Caco-2 (cell line): ENCODE measurements at regions not wholly inside any gene's neighbourhood (a gene's known extent, or its start where the extent isn't known, plus 50 kb on each side); places are given as distances from the start of the nearest gene placed in this dataset.
A peak's percentile ranks its signal among the peaks of the same experiment; 100 is the strongest.

ENCODE experiments used
- BruUV-seq: library from RNA; stranded (reverse); fragments of 400-500 nt; replicated peaks from 2 replicates; lab custom pipeline; 2021; lab: Mats Ljungman, UMichigan
- CTCF ChIA-PET: fragments of 300-600 bp; sonication (Branson Sonifier 250); formaldehyde crosslinking; loops from one replicate; lab custom pipeline; 2022; ENCODE audit warnings: antibody characterized with exemption; lab: Charles Lee
- POLR2A ChIA-PET: fragments of 300-600 bp; sonication (Branson Sonifier 250); formaldehyde crosslinking; loops from one replicate; lab custom pipeline; 2022; ENCODE audit warnings: antibody characterized with exemption; lab: Charles Lee
- DNase-seq, 2 experiments: peaks; one replicate each; pipeline versions ENCODE4 v3.0.0 to v3.0.0-alpha.2; 2020 to 2022
- H3K27me3 ChIP-seq: replicated peaks from 2 replicates; pipeline ENCODE4 v1.6.0; 2011; ENCODE audit warnings: low read length; ENCODE audit not compliant: control insufficient read depth, insufficient read depth
- H3K36me3 ChIP-seq: 2 replicates; pipeline ENCODE4 v1.5.1; 2011; ENCODE audit warnings: low read length; ENCODE audit not compliant: control insufficient read depth, insufficient read depth
- H3K4me1 ChIP-seq: fragments of 250-450 bp; sonication (Bioruptor Pico); 2 replicates; pipeline ENCODE4 v1.5.1; 2020; ENCODE audit warnings: mild to moderate bottlenecking
- H3K4me3 ChIP-seq: 2 replicates; pipeline ENCODE4 v1.5.1; 2011; ENCODE audit warnings: low read depth, mild to moderate bottlenecking, control low read depth, low read length
- H3K9me3 ChIP-seq: fragments of 250-450 bp; sonication (Bioruptor Pico); 2 replicates; pipeline ENCODE4 v1.5.1; 2020; ENCODE audit warnings: mild to moderate bottlenecking, moderate library complexity
- H3K27ac Mint-ChIP-seq: one replicate; pipeline ENCODE4 v1.8.0; 2022; ENCODE audit warnings: mixed read lengths; ENCODE audit not compliant: unreplicated experiment
- H3K27me3 Mint-ChIP-seq: one replicate; pipeline ENCODE4 v1.8.0; 2022; ENCODE audit warnings: mixed read lengths; ENCODE audit not compliant: insufficient read depth, unreplicated experiment
- H3K36me3 Mint-ChIP-seq: one replicate; pipeline ENCODE4 v1.8.0; 2022; ENCODE audit warnings: mild to moderate bottlenecking, mixed read lengths; ENCODE audit not compliant: insufficient read depth, unreplicated experiment
- H3K4me1 Mint-ChIP-seq: one replicate; pipeline ENCODE4 v1.8.0; 2022; ENCODE audit warnings: low read depth, mixed read lengths; ENCODE audit not compliant: unreplicated experiment
- H3K4me3 Mint-ChIP-seq: one replicate; pipeline ENCODE4 v1.8.0; 2022; ENCODE audit warnings: mild to moderate bottlenecking, moderate library complexity, mixed read lengths; ENCODE audit not compliant: unreplicated experiment
- H3K9me3 Mint-ChIP-seq: one replicate; pipeline ENCODE4 v1.8.0; 2022; ENCODE audit warnings: mixed read lengths; ENCODE audit not compliant: unreplicated experiment
- intact Hi-C: fragments of 100-400 bp; cut with micrococcal nuclease; formaldehyde crosslinking; loops from one replicate; pipeline ENCODE4 v1.10.0; 2022; ENCODE audit not compliant: unreplicated experiment
- TF ChIP-seq, protein P1 (sequence below), 2 experiments: fragments of 200-600 bp in 1 of 2; IDR thresholded peaks; 1 replicate in 1 of 2; 2 replicates in 1 of 2; pipeline versions ENCODE4 v1.5.1 to v1.8.0; 2011 to 2022; ENCODE audit warnings: antibody characterized with exemption in 1 of 2, control low read depth in 1 of 2, inconsistent platforms in 1 of 2, low read depth in 1 of 2, low read length in 1 of 2, mild to moderate bottlenecking in 1 of 2, moderate library complexity in 1 of 2; ENCODE audit not compliant: insufficient read depth in 1 of 2, severe bottlenecking in 1 of 2, unreplicated experiment in 1 of 2

DNA sequence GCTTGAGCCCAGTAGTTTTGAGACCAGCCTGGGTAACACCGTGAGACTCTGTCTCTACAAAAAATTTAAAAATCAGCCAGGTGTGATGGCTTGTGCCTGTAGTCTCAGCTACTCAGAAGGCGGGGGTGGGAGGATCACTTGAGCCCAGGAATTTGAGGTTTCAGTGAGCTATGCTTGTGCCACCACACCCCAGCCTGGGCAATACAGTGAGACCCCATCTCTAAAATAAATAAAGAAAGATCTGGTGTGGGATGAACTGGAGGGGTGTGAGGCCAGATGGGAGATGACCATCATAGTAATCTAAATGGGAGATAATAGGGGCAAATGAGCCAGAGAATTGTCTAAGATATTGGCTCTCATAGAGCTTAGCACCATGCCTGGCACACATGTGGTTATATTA, 60.1 kb upstream of the TRABD2B start:
- CTCF ChIA-PET = no interaction called here
- BruUV-seq = no TSS peak
- H3K27me3 ChIP-seq = no peaks in the 10 kb centered on the region
- H3K9me3 ChIP-seq = no peaks in the 10 kb centered on the region
- Mint-ChIP-seq H3K27ac (no peak overlapping the region), H3K36me3 (no peaks in the 10 kb centered on the region), H3K4me3 (no peak overlapping the region), H3K9me3 (no peaks in the 10 kb centered on the region), H3K27me3 (no peaks in the 10 kb centered on the region), H3K4me1 (peaks cover 37% of the 10 kb centered on the region)
- no peak overlapping the region for H3K4me3 ChIP-seq
- intact Hi-C loops = no loop called here
- TF ChIP-seq, protein P1, sequence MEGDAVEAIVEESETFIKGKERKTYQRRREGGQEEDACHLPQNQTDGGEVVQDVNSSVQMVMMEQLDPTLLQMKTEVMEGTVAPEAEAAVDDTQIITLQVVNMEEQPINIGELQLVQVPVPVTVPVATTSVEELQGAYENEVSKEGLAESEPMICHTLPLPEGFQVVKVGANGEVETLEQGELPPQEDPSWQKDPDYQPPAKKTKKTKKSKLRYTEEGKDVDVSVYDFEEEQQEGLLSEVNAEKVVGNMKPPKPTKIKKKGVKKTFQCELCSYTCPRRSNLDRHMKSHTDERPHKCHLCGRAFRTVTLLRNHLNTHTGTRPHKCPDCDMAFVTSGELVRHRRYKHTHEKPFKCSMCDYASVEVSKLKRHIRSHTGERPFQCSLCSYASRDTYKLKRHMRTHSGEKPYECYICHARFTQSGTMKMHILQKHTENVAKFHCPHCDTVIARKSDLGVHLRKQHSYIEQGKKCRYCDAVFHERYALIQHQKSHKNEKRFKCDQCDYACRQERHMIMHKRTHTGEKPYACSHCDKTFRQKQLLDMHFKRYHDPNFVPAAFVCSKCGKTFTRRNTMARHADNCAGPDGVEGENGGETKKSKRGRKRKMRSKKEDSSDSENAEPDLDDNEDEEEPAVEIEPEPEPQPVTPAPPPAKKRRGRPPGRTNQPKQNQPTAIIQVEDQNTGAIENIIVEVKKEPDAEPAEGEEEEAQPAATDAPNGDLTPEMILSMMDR (IDR thresholded peaks at IDR 0.05; ENCODE audit: insufficient read depth in 1 of 2, low read depth in 1 of 2, low read length in 1 of 2, severe bottlenecking in 1 of 2, unreplicated experiment in 1 of 2) = no peak
- no peaks in the 10 kb centered on the region; the same call in 1 of the 2 replicates for H3K36me3 ChIP-seq
- POLR2A ChIA-PET = no interaction called here
- no peak for DNase-seq
- H3K4me1 ChIP-seq = peaks cover 40% of the 10 kb centered on the region

DNA sequence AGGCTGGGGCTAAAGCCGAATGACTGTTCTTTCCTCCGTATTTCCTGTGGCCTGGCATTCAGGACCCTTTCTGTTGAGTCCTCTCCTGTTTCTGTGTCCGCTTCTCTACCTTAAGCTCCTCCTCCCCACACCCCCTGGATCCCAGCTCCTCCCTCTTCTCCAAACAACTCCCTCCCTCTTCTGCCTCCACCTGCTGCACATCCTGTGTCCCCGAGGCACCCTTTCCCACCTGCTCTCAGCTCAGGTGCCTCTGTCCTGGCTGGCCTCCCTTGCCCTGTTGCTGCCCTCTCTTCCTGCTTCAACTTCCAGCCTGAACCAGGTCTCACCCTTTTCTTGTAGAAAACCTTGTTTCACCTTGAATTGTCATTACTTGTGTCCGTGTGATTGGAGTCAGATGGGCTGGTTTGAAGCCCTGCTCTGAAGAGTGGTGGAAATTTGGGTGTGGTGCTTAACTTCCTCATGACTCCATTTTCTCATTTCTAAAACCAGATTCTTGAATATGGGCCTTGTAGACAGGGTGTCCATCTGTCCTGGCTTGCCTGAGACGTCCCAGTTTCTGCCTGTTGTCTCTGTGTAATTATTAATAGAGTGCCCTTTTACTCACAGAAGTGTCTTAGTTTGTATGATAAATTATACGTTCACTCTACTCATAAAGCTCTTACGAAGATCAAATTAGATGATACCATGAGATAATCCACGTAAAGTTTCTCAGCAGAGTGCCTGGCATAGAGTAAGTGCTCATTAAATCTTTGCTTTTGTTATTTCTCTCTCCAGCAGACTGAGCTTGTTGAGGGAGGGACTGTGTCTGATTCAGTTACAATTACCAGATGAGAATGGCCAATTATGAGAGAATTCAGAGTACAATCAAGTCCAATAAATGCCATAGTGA, 58.9 kb upstream of the TRABD2B start:
- no peaks in the 10 kb centered on the region for H3K9me3 ChIP-seq
- H3K4me3 Mint-ChIP-seq = peak overlapping the region; percentile 8
- intact Hi-C loops = no loop called here
- H3K27ac Mint-ChIP-seq = no peak overlapping the region
- peaks cover 37% of the 10 kb centered on the region for H3K4me1 Mint-ChIP-seq
- BruUV-seq = no TSS peak
- H3K4me1 ChIP-seq = peaks cover 50% of the 10 kb centered on the region
- peak; percentile 8 to 37 for DNase-seq
- no peaks in the 10 kb centered on the region; the same call in 1 of the 2 replicates for H3K36me3 ChIP-seq
- H3K9me3 Mint-ChIP-seq = no peaks in the 10 kb centered on the region
- TF ChIP-seq, protein P1 (IDR thresholded peaks at IDR 0.05; ENCODE audit: insufficient read depth in 1 of 2, low read depth in 1 of 2, low read length in 1 of 2, severe bottlenecking in 1 of 2, unreplicated experiment in 1 of 2) = no peak
- CTCF ChIA-PET = interaction anchor here (0.6 kb wide), 1 partner anchor 59 kb away, joined by 4 read pairs; the partner anchor contains the start of gene TRABD2B
- no peaks in the 10 kb centered on the region for H3K27me3 Mint-ChIP-seq
- H3K36me3 Mint-ChIP-seq = no peaks in the 10 kb centered on the region
- H3K27me3 ChIP-seq = no peaks in the 10 kb centered on the region
- no peak overlapping the region for H3K4me3 ChIP-seq
- POLR2A ChIA-PET = no interaction called here

DNA sequence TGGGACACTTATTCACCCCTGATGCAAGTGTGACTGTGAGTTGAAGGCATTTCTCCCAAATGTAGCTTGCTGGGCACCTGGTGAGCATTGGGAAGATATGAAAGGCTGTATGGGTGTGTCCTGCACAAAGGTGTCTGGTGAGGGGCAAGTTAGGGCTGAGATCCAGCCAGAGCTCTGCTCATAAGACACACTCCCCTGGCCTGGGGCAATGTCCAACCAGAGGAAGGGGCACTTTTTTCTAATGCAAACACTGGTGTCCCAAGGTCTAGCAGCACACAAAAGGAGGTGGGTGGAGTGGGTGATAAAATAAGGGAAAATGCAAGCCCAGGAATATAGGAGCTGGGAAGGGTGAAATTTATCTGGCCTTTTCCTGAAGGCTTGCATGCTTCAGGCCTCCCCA, 57.0 kb upstream of the TRABD2B start:
- intact Hi-C loops = no loop called here
- peaks cover 48% of the 10 kb centered on the region for H3K4me1 Mint-ChIP-seq
- H3K36me3 Mint-ChIP-seq = no peaks in the 10 kb centered on the region
- Histone ChIP-seq H3K27me3 (no peaks in the 10 kb centered on the region), H3K36me3 (no peaks in the 10 kb centered on the region; the same call in 1 of the 2 replicates), H3K4me3 (no peak overlapping the region), H3K9me3 (no peaks in the 10 kb centered on the region), H3K4me1 (peaks cover 68% of the 10 kb centered on the region)
- H3K27me3 Mint-ChIP-seq = no peaks in the 10 kb centered on the region
- peak overlapping the region; percentile 51 for H3K4me3 Mint-ChIP-seq
- peak; percentile 62 to 84 for DNase-seq
- peak overlapping the region; percentile 80 for H3K27ac Mint-ChIP-seq
- no peaks in the 10 kb centered on the region for H3K9me3 Mint-ChIP-seq
- ChIA-PET POLR2A (no interaction called here), CTCF (interaction anchor here (0.9 to 1.8 kb wide), 4 partner anchors 20 to 59 kb away, joined by 3 to 6 read pairs (median 3); no protein-coding TSS in a partner anchor)
- TF ChIP-seq, protein P1 (IDR thresholded peaks at IDR 0.05; ENCODE audit: insufficient read depth in 1 of 2, low read depth in 1 of 2, low read length in 1 of 2, severe bottlenecking in 1 of 2, unreplicated experiment in 1 of 2) = no peak
- BruUV-seq = no TSS peak
